PFSK-1 (cell line): ENCODE measurements at regions not wholly inside any gene's neighbourhood (a gene's known extent, or its start where the extent isn't known, plus 50 kb on each side); places are given as distances from the start of the nearest gene placed in this dataset.

ENCODE experiments used
- FOXP2 ChIP-seq: optimal IDR thresholded peaks from 2 replicates; pipeline ENCODE3; 2011; ENCODE audit warnings: borderline replicate concordance, control low read depth, inconsistent platforms; ENCODE audit not compliant: insufficient read depth; ENCODE audit errors: extremely low read length, extremely low read depth
- POLR2AphosphoS5 ChIP-seq: IDR thresholded peaks from 2 replicates; pipeline ENCODE4 v1.6.1; 2012; ENCODE audit warnings: low read depth, mild to moderate bottlenecking, control low read depth, low read length, moderate library complexity
- REST ChIP-seq, 2 experiments: IDR thresholded peaks; 2 replicates each; pipeline versions ENCODE4 v1.6.1 to v1.8.0; 2011 to 2012; ENCODE audit warnings: low read depth in 2 of 2, low read length in 2 of 2, control low read depth in 1 of 2, inconsistent platforms in 1 of 2, mild to moderate bottlenecking in 1 of 2, moderate library complexity in 1 of 2; ENCODE audit not compliant: insufficient read depth in 1 of 2
- SIN3A ChIP-seq: IDR thresholded peaks from 2 replicates; pipeline ENCODE4 v1.6.1; 2012; ENCODE audit warnings: mild to moderate bottlenecking, low read length, moderate library complexity, borderline replicate concordance; ENCODE audit not compliant: insufficient read depth
- TAF1 ChIP-seq: IDR thresholded peaks from 2 replicates; pipeline ENCODE4 v1.6.1; 2012; ENCODE audit warnings: low read length, control low read depth, borderline replicate concordance; ENCODE audit not compliant: insufficient read depth

- no peak for TF ChIP-seq REST (IDR thresholded peaks at IDR 0.05; ENCODE audit: insufficient read depth in 1 of 2, low read depth in 2 of 2, low read length in 2 of 2)
- TF ChIP-seq POLR2AphosphoS5: no peak
- no peak for TF ChIP-seq SIN3A
- no peak for TF ChIP-seq TAF1
- no peak for TF ChIP-seq FOXP2
These were observed 185.2 kb downstream of the SLC4A3 start for GRCh38 chr2:219812672-219813071.
